Keratinocyte (primary cell): ENCODE measurements at regions not wholly inside any gene's neighbourhood (a gene's known extent, or its start where the extent isn't known, plus 50 kb on each side); places are given as distances from the start of the nearest gene placed in this dataset.

Source experiments
- DNase-seq: peaks from one replicate; pipeline ENCODE4 v3.0.0-alpha.2; 2011; ENCODE audit warnings: low read depth, missing footprints, low spot score
- FAIRE-seq: peaks from 2 replicates; lab custom pipeline; 2011; peaks lifted over from hg19 to GRCh38; lab: Jason Lieb, UNC
- H2AFZ ChIP-seq: 2 replicates; pipeline ENCODE4 v1.6.0; 2012; ENCODE audit warnings: low read length, control low read depth, inconsistent platforms; ENCODE audit not compliant: control insufficient read depth
- H3K27ac ChIP-seq: 2 replicates; pipeline ENCODE4 v1.5.1; 2011; ENCODE audit warnings: low read length; ENCODE audit not compliant: control insufficient read depth, insufficient read depth
- H3K27me3 ChIP-seq: 3 replicates; pipeline ENCODE4 v1.6.0; 2011; ENCODE audit warnings: low read length; ENCODE audit not compliant: control insufficient read depth, insufficient read depth; ENCODE audit errors: extremely low read depth
- H3K36me3 ChIP-seq, 2 experiments: 2 replicates in 1 of 2; 3 replicates in 1 of 2; pipeline ENCODE4 v1.5.1; 2011; ENCODE audit warnings: low read length in 2 of 2, mild to moderate bottlenecking in 1 of 2; ENCODE audit not compliant: control insufficient read depth in 2 of 2, insufficient read depth in 2 of 2; ENCODE audit errors: extremely low read depth in 1 of 2
- H3K4me1 ChIP-seq: 3 replicates; pipeline ENCODE4 v1.5.1; 2011; ENCODE audit warnings: low read length; ENCODE audit not compliant: control insufficient read depth, insufficient read depth; ENCODE audit errors: extremely low read depth
- H3K4me2 ChIP-seq: 3 replicates; pipeline ENCODE4 v1.6.0; 2011; ENCODE audit warnings: low read depth, low read length; ENCODE audit not compliant: control insufficient read depth, insufficient read depth; ENCODE audit errors: extremely low read depth
- H3K4me3 ChIP-seq, 3 experiments: fragments of 200-600 bp in 1 of 3; sonication (generic) in 1 of 3; 2 replicates in 2 of 3; 3 replicates in 1 of 3; pipeline ENCODE4 v1.5.1; 2011 to 2016; ENCODE audit warnings: low read length in 3 of 3, mild to moderate bottlenecking in 3 of 3, control low read depth in 2 of 3, inconsistent platforms in 1 of 3, low read depth in 1 of 3, mixed read lengths in 1 of 3, mixed run types in 1 of 3, moderate library complexity in 1 of 3; ENCODE audit not compliant: control insufficient read depth in 2 of 3, insufficient read depth in 2 of 3; ENCODE audit errors: extremely low read depth in 1 of 3
- H3K79me2 ChIP-seq: 2 replicates; pipeline ENCODE4 v1.6.0; 2012; ENCODE audit warnings: low read length; ENCODE audit not compliant: control insufficient read depth, insufficient read depth
- H3K9ac ChIP-seq: 3 replicates; pipeline ENCODE4 v1.6.0; 2011; ENCODE audit warnings: low read length; ENCODE audit not compliant: control insufficient read depth, insufficient read depth; ENCODE audit errors: extremely low read depth
- H3K9me1 ChIP-seq: 3 replicates; pipeline ENCODE4 v1.6.0; 2011; ENCODE audit warnings: low read length; ENCODE audit not compliant: control insufficient read depth, insufficient read depth; ENCODE audit errors: extremely low read depth
- H3K9me3 ChIP-seq: 2 replicates; pipeline ENCODE4 v1.5.1; 2012; ENCODE audit warnings: low read depth, low read length; ENCODE audit not compliant: control insufficient read depth
- H4K20me1 ChIP-seq: 3 replicates; pipeline ENCODE4 v1.6.0; 2011; ENCODE audit warnings: low read length; ENCODE audit not compliant: control insufficient read depth, insufficient read depth; ENCODE audit errors: extremely low read depth
- EZH2 ChIP-seq: IDR thresholded peaks from one replicate; pipeline ENCODE4 v1.6.1; 2012; ENCODE audit warnings: inconsistent platforms, mild to moderate bottlenecking, low read length, moderate library complexity
- dilution Hi-C: fragments of 300-500 bp; cut with MboI; formaldehyde crosslinking; loops from one replicate; pipeline ENCODE4 v1.7.0; 2020; ENCODE audit warnings: low sequenced_read_pairs; ENCODE audit not compliant: extremely low pct_ligation_motif_present
- TF ChIP-seq, protein P1 (sequence below), 3 experiments: IDR thresholded peaks in 1 of 3; conservative IDR thresholded peaks in 1 of 3; optimal IDR thresholded peaks in 1 of 3; 2 replicates in 2 of 3; 3 replicates in 1 of 3; pipeline versions ENCODE3 to v1.5.1; 2011; ENCODE audit warnings: low read length in 3 of 3, mild to moderate bottlenecking in 3 of 3, moderate library complexity in 2 of 3, control low read depth in 1 of 3, inconsistent platforms in 1 of 3; ENCODE audit not compliant: insufficient read depth in 2 of 3; ENCODE audit errors: extremely low read depth in 1 of 3

GRCh38 chr1:217012659-217013058 is 289.4 kb upstream of the ESRRG start:
- H3K79me2 ChIP-seq: no peaks in the 10 kb centered on the region
- DNase-seq (no peak), FAIRE-seq (no peak)

DNA sequence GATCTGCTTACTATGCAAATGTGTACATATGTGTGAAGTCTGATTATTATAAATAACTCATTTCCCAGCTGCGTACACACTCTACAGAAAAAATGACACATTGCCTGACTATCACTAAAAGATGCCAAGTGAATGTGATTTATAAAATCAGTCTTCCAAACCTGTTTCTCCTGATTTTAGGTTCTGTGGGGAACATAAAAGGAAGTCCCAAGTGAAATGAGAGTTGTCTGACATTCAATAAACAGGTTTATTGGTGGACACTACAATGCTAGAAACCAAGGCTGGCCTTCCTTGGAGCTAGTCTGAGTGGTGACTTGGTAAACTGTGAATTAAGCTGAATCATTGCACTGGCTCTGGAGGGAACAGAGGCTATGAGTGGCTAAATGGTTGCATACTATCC is 287.9 kb upstream of the ESRRG start:
- H3K4me1 ChIP-seq: peaks cover 8% of the 10 kb centered on the region
- no peak for FAIRE-seq
- no peak for DNase-seq
- H2AFZ ChIP-seq: no peak overlapping the region
- H3K79me2 ChIP-seq: no peaks in the 10 kb centered on the region
- no peak overlapping the region for H3K4me3 ChIP-seq
- no peaks in the 10 kb centered on the region for H4K20me1 ChIP-seq
- H3K4me2 ChIP-seq: no peak overlapping the region
- H3K9me1 ChIP-seq: no peaks in the 10 kb centered on the region
- no peaks in the 10 kb centered on the region for H3K36me3 ChIP-seq
- TF ChIP-seq EZH2: no peak
- H3K27me3 ChIP-seq: no peaks in the 10 kb centered on the region
- no peak overlapping the region for H3K27ac ChIP-seq
- no peaks in the 10 kb centered on the region for H3K9me3 ChIP-seq
- no peak overlapping the region for H3K9ac ChIP-seq
- dilution Hi-C loops: no loop called here

More at GRCh38 chr1:217012659-217013058, 289.4 kb upstream of the ESRRG start:
- H3K9me3 ChIP-seq: no peaks in the 10 kb centered on the region
- H3K27me3 ChIP-seq: no peaks in the 10 kb centered on the region
- H3K27ac ChIP-seq: no peak overlapping the region
- H2AFZ ChIP-seq: no peak overlapping the region
- H3K4me1 ChIP-seq: peaks cover 8% of the 10 kb centered on the region
- TF ChIP-seq, protein P1, sequence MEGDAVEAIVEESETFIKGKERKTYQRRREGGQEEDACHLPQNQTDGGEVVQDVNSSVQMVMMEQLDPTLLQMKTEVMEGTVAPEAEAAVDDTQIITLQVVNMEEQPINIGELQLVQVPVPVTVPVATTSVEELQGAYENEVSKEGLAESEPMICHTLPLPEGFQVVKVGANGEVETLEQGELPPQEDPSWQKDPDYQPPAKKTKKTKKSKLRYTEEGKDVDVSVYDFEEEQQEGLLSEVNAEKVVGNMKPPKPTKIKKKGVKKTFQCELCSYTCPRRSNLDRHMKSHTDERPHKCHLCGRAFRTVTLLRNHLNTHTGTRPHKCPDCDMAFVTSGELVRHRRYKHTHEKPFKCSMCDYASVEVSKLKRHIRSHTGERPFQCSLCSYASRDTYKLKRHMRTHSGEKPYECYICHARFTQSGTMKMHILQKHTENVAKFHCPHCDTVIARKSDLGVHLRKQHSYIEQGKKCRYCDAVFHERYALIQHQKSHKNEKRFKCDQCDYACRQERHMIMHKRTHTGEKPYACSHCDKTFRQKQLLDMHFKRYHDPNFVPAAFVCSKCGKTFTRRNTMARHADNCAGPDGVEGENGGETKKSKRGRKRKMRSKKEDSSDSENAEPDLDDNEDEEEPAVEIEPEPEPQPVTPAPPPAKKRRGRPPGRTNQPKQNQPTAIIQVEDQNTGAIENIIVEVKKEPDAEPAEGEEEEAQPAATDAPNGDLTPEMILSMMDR (optimal IDR thresholded peaks at IDR 0.05 in 1 of 3, IDR thresholded peaks at IDR 0.05 in 1 of 3, conservative IDR thresholded peaks at IDR 0.05 in 1 of 3; ENCODE audit: extremely low read depth in 1 of 3, insufficient read depth in 2 of 3, low read length in 3 of 3): no peak
- TF ChIP-seq EZH2: no peak
- H3K36me3 ChIP-seq: no peaks in the 10 kb centered on the region
- no peaks in the 10 kb centered on the region for H3K9me1 ChIP-seq
- no peak overlapping the region for H3K4me3 ChIP-seq
- H3K4me2 ChIP-seq: no peak overlapping the region
- no peak overlapping the region for H3K9ac ChIP-seq
- dilution Hi-C loops: no loop called here
- no peaks in the 10 kb centered on the region for H4K20me1 ChIP-seq

DNA sequence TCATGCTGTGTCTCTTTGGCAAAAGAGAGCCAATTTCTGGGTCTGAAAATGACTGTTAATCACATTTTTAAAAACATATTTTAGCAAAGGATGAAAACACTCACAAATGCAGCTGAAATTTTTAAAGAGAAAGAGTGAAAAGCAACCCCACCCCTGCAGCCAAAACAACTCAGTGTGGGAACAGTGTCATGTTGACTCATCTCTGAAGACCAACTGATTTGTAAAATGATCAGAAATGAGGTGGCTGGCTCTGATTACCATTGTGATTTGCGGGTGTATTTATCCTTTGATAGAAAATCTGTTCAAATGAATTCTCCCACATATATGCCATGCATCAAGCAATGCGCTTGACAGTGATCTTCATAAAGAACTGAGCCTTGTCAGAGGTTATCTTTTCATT is 287.0 kb upstream of the ESRRG start:
- no peak overlapping the region for H3K27ac ChIP-seq
- H3K9me3 ChIP-seq: no peaks in the 10 kb centered on the region
- dilution Hi-C loops: no loop called here
- H3K9ac ChIP-seq: no peak overlapping the region
- H3K4me2 ChIP-seq: no peak overlapping the region
- FAIRE-seq: no peak
- H3K36me3 ChIP-seq: no peaks in the 10 kb centered on the region
- peaks cover 8% of the 10 kb centered on the region for H3K4me1 ChIP-seq
- H2AFZ ChIP-seq: no peak overlapping the region
- H3K9me1 ChIP-seq: no peaks in the 10 kb centered on the region
- DNase-seq: no peak
- no peak overlapping the region for H3K4me3 ChIP-seq
- no peaks in the 10 kb centered on the region for H3K79me2 ChIP-seq
- no peaks in the 10 kb centered on the region for H4K20me1 ChIP-seq
- TF ChIP-seq EZH2: no peak
- TF ChIP-seq, protein P1 (optimal IDR thresholded peaks at IDR 0.05 in 1 of 3, IDR thresholded peaks at IDR 0.05 in 1 of 3, conservative IDR thresholded peaks at IDR 0.05 in 1 of 3; ENCODE audit: extremely low read depth in 1 of 3, insufficient read depth in 2 of 3, low read length in 3 of 3): no peak
- H3K27me3 ChIP-seq: no peaks in the 10 kb centered on the region
